ENCODE measurements at regions not wholly inside any gene's neighbourhood (a gene's known extent, or its start where the extent isn't known, plus 50 kb on each side); places are given as distances from the start of the nearest gene placed in this dataset.
"Not testable (repeated sequence)": the region's sequence is repeated elsewhere in the genome, so short reads cannot be mapped to it uniquely, and the experiment has no call there.

DNA sequence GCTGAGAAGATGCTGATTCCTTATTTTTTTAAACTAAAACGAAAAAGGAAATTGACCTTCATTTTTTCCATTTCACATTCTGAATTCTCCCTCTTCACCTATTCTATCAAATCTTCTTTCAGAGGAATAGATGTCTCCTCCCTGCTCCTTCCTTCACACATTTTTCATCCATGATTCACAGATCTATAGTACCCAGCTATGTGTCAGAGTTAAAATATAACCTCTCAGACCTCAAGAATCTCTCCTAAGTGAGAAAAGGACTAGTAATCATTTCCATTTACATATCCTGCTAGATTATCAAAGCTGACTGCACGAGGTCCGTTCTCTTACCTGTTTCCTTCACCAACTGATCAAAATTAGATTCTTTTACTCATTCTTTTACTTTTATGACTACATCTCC, 1297.6 kb upstream of the ALCAM start:
- DNase-seq = no peak
- H3K4me1 ChIP-seq (replicated peaks in 1 of 2) = no peaks in the 10 kb centered on the region
- H3K4me3 ChIP-seq = no peak overlapping the region
- WGBS, 4 donors = 73 to 78% (median 76%) methylated on average over 3 of the region's 3 CpGs
- H3K27ac ChIP-seq = no peak overlapping the region
- intact Hi-C loops (cut with DNase I) = no loop called here
- TF ChIP-seq, protein P1, sequence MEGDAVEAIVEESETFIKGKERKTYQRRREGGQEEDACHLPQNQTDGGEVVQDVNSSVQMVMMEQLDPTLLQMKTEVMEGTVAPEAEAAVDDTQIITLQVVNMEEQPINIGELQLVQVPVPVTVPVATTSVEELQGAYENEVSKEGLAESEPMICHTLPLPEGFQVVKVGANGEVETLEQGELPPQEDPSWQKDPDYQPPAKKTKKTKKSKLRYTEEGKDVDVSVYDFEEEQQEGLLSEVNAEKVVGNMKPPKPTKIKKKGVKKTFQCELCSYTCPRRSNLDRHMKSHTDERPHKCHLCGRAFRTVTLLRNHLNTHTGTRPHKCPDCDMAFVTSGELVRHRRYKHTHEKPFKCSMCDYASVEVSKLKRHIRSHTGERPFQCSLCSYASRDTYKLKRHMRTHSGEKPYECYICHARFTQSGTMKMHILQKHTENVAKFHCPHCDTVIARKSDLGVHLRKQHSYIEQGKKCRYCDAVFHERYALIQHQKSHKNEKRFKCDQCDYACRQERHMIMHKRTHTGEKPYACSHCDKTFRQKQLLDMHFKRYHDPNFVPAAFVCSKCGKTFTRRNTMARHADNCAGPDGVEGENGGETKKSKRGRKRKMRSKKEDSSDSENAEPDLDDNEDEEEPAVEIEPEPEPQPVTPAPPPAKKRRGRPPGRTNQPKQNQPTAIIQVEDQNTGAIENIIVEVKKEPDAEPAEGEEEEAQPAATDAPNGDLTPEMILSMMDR (IDR thresholded peaks at IDR 0.05) = no peak
- TF ChIP-seq POLR2A (IDR thresholded peaks at IDR 0.05) = no peak
- peaks cover 0 to 7% (median 0%) of the 10 kb centered on the region in 3 donors for H3K9me3 ChIP-seq (replicated peaks in 1 of 3)
- H3K27me3 ChIP-seq = no peaks in the 10 kb centered on the region
- no peaks in the 10 kb centered on the region for H3K36me3 ChIP-seq (replicated peaks in 1 of 2)

DNA sequence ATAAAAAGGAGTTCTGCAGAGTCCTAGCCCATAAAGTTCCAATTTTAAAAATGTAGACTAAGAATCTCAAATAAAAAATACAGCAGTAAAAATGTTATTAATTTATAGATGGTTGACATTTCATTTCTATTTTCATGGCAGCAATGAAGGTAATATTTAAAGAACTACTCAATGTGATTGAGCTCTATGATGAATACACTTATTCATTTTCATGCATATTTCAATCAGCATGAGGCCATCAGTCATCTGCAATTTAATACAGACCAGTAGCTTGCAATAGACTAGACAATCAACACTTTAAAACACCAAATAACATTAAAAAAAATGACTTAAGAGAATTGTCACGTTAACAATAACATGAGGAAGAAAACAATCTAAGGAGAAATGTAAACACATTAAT, 1295.8 kb upstream of the ALCAM start:
- Histone ChIP-seq H3K4me1 (replicated peaks in 1 of 2) (no peaks in the 10 kb centered on the region), H3K9me3 (replicated peaks in 1 of 3) (peaks cover 0 to 7% (median 0%) of the 10 kb centered on the region in 3 donors), H3K27ac (no peak overlapping the region), H3K36me3 (replicated peaks in 1 of 2) (no peaks in the 10 kb centered on the region), H3K27me3 (no peaks in the 10 kb centered on the region), H3K4me3 (no peak overlapping the region)
- TF ChIP-seq POLR2A (IDR thresholded peaks at IDR 0.05) = no peak
- TF ChIP-seq, protein P1 (IDR thresholded peaks at IDR 0.05) = no peak
- 56 to 72% (median 60%) methylated on average over 1 of the region's 1 CpG for WGBS, 4 donors
- intact Hi-C loops (cut with DNase I) = no loop called here
- no peak for DNase-seq

DNA sequence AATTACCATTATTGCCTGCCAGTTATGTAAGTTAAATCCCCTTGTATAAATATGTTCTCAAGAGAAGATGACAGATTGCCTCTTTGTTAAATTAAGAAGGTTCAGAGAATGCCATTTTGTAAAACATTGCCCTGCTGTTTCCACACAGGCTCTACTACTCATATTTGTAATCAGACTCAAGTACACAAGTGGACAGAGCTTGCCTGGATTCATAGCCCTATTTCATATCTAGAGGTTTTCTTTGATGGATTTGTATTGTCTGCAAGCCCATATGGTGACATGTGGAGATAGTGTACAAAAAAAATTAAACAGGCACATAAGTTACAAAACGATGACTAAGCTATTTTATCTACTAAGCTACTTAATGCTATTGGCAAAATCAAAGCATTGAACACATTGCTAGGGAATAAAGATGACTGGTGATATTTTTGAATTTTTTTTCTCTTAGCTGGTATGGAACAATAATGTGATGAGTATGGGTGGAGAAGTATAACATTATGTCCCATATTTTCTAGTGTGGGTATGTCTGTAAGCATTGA, 1286.6 kb upstream of the ALCAM start:
- 37 to 60% (median 46%) methylated on average over 1 of the region's 1 CpG for WGBS, 4 donors
- intact Hi-C loops (cut with DNase I) = no loop called here
- Histone ChIP-seq H3K4me3 (no peak overlapping the region), H3K9me3 (replicated peaks in 1 of 3) (no peaks in the 10 kb centered on the region), H3K27ac (no peak overlapping the region), H3K4me1 (replicated peaks in 1 of 2) (no peaks in the 10 kb centered on the region), H3K27me3 (no peaks in the 10 kb centered on the region), H3K36me3 (replicated peaks in 1 of 2) (no peaks in the 10 kb centered on the region)
- TF ChIP-seq POLR2A (IDR thresholded peaks at IDR 0.05) = no peak
- TF ChIP-seq, protein P1 (IDR thresholded peaks at IDR 0.05) = no peak
- DNase-seq = no peak

DNA sequence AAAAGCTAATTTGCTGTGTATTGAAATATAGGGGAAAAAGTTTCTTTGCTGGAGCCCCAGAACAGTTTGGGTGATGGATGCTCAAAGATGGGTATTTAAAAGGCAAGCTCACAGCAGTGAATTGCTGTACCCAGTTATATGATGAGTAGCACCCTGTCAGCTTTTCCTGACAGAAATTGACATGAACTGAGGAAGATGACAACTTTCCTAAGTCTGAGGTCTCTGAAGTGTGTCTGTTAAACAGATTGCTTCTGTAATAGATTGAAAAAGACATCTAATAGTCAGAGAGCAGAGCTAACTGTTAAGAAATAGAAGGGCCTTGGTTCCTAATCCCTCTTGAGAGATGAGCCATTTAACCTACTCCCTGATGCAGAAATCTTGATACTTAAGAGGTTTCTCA, 1278.0 kb upstream of the ALCAM start:
- TF ChIP-seq POLR2A (IDR thresholded peaks at IDR 0.05) = no peak
- TF ChIP-seq, protein P1 (IDR thresholded peaks at IDR 0.05) = no peak
- Histone ChIP-seq H3K36me3 (replicated peaks in 1 of 2) (no peaks in the 10 kb centered on the region), H3K27me3 (no peaks in the 10 kb centered on the region), H3K4me1 (replicated peaks in 1 of 2) (no peaks in the 10 kb centered on the region), H3K27ac (no peak overlapping the region), H3K4me3 (no peak overlapping the region), H3K9me3 (replicated peaks in 1 of 3) (no peaks in the 10 kb centered on the region)
- no peak for DNase-seq
- intact Hi-C loops (cut with DNase I) = no loop called here

DNA sequence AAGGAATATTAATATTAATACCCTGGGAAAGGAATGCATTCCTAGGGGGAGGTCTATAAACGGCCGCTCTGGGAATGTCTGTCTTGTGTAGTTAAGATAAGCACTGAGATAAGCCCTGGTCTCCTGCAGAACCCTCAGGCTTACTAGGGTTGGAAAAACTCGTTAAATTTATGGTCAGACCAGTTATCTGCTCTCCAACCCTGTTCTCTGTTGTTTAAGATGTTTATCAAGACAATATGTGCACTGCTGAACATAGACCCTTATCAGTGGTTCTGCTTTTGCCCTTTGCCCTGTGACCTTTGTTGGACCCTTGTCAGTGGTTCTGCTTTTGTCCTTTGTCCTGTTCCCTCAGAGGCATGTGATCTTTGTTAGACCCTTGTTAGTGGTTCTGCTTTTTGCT, 1276.7 kb upstream of the ALCAM start:
- H3K4me1 ChIP-seq (replicated peaks in 1 of 2); DNase-seq; H3K36me3 ChIP-seq (replicated peaks in 1 of 2); intact Hi-C loops (cut with DNase I); H3K4me3 ChIP-seq; H3K27me3 ChIP-seq; H3K9me3 ChIP-seq (replicated peaks in 1 of 3); H3K27ac ChIP-seq: not testable (repeated sequence)
- 60 to 70% (median 68%) methylated on average over 3 of the region's 3 CpGs for WGBS, 4 donors
